Activated B cell treated with CpG ODN at 0.5 μM for 24 hours (primary cell): ENCODE measurements at regions not wholly inside any gene's neighbourhood (a gene's known extent, or its start where the extent isn't known, plus 50 kb on each side); places are given as distances from the start of the nearest gene placed in this dataset.

Experiments used
- ATAC-seq: fragments of 200-7000 bp; cut with Tn5 transposase; one replicate; pipeline ENCODE4 v1.10.0; 2021; ENCODE audit warnings: low read depth, mild to moderate bottlenecking, moderate library complexity
- CTCF ChIA-PET: fragments of 350-600 bp; sonication (Branson Sonifier 250); formaldehyde crosslinking; loops from one replicate; lab custom pipeline; 2021; ENCODE audit warnings: antibody characterized with exemption; lab: Charles Lee
- POLR2A ChIA-PET: fragments of 350-600 bp; sonication (Branson Sonifier 250); formaldehyde crosslinking; loops from one replicate; lab custom pipeline; 2021; ENCODE audit warnings: antibody characterized with exemption; lab: Charles Lee
- DNase-seq: peaks from one replicate; pipeline ENCODE4 v3.0.0; 2022
- H3K27ac Mint-ChIP-seq: one replicate; pipeline ENCODE4 v1.8.0; 2020; ENCODE audit warnings: mixed read lengths
- H3K27me3 Mint-ChIP-seq: one replicate; pipeline ENCODE4 v1.8.0; 2021; ENCODE audit warnings: mixed read lengths
- H3K36me3 Mint-ChIP-seq: one replicate; pipeline ENCODE4 v1.8.0; 2021; ENCODE audit warnings: low read depth, mixed read lengths
- H3K4me1 Mint-ChIP-seq: one replicate; pipeline ENCODE4 v1.8.0; 2021; ENCODE audit warnings: mixed read lengths
- H3K4me3 Mint-ChIP-seq: one replicate; pipeline ENCODE4 v1.8.0; 2020; ENCODE audit warnings: mild to moderate bottlenecking, mixed read lengths
- H3K9me3 Mint-ChIP-seq: one replicate; pipeline ENCODE4 v1.8.0; 2020; ENCODE audit warnings: mixed read lengths
- CTCF ChIP-seq: fragments of 200-600 bp; IDR thresholded peaks from one replicate; pipeline ENCODE4 v1.8.0; 2022; ENCODE audit warnings: antibody characterized with exemption, mild to moderate bottlenecking
- intact Hi-C: fragments of 100-400 bp; cut with micrococcal nuclease; formaldehyde crosslinking; loops from one replicate; pipeline ENCODE4 v1.15.1; 2024

- intact Hi-C loops, result loop anchor here (5.0 to 10.0 kb wide), 3 partner anchors 429 to 1629 kb away; no protein-coding TSS in a partner anchor
- ChIA-PET POLR2A (no interaction called here), CTCF (interaction anchor here (3.3 kb wide), 1 partner anchor 451 kb away, joined by 11 read pairs; no protein-coding TSS in a partner anchor)
- Mint-ChIP-seq H3K4me3 (no peak overlapping the region), H3K9me3 (no peaks in the 10 kb centered on the region), H3K4me1 (peaks cover 55% of the 10 kb centered on the region), H3K27me3 (peaks cover 74% of the 10 kb centered on the region), H3K27ac (no peak overlapping the region), H3K36me3 (no peaks in the 10 kb centered on the region)
- TF ChIP-seq CTCF, result no peak
- DNase-seq (no peak), ATAC-seq (no peak)
Observed at GRCh38 chr7:155378580-155378934, 79.4 kb upstream of the EN2 start.

GRCh38 chr7:155378959-155379871 lies 78.7 kb upstream of the EN2 start:
- H3K36me3 Mint-ChIP-seq, result no peaks in the 10 kb centered on the region
- DNase-seq, result no peak
- no peak overlapping the region for H3K27ac Mint-ChIP-seq
- no peak overlapping the region for H3K4me3 Mint-ChIP-seq
- CTCF ChIA-PET, result interaction anchor here (1.0 to 3.3 kb wide), 3 partner anchors 73 to 452 kb away, joined by 3 to 11 read pairs (median 4); no protein-coding TSS in a partner anchor
- H3K27me3 Mint-ChIP-seq, result peaks cover 77% of the 10 kb centered on the region
- intact Hi-C loops, result loop anchor here (5.0 to 10.0 kb wide), 3 partner anchors 428 to 1628 kb away; no protein-coding TSS in a partner anchor
- H3K9me3 Mint-ChIP-seq, result no peaks in the 10 kb centered on the region
- POLR2A ChIA-PET, result no interaction called here
- ATAC-seq, result no peak
- peaks cover 52% of the 10 kb centered on the region for H3K4me1 Mint-ChIP-seq
- TF ChIP-seq CTCF, result no peak

GRCh38 chr7:155380221-155380861 lies 77.6 kb upstream of the EN2 start:
- ChIA-PET POLR2A (interaction anchor here (0.7 kb wide), 1 partner anchor 329 kb away, joined by 3 read pairs; no protein-coding TSS in a partner anchor), CTCF (interaction anchor here (1.0 to 3.3 kb wide), 5 partner anchors 8 to 453 kb away, joined by 3 to 11 read pairs (median 4); no protein-coding TSS in a partner anchor)
- Mint-ChIP-seq H3K4me1 (peaks cover 41% of the 10 kb centered on the region), H3K4me3 (no peak overlapping the region), H3K36me3 (no peaks in the 10 kb centered on the region), H3K9me3 (no peaks in the 10 kb centered on the region), H3K27ac (no peak overlapping the region), H3K27me3 (peaks cover 80% of the 10 kb centered on the region)
- DNase-seq, result peak; percentile 51
- intact Hi-C loops, result loop anchor here (1.0 to 2.0 kb wide), 4 partner anchors 130 to 388 kb away; no protein-coding TSS in a partner anchor
- peak; percentile 92 for ATAC-seq
- peak; percentile 31 for TF ChIP-seq CTCF

GRCh38 chr7:155380976-155381851 lies 76.7 kb upstream of the EN2 start:
- CTCF ChIA-PET, result interaction anchor here (1.4 to 3.3 kb wide), 4 partner anchors 9 to 454 kb away, joined by 3 to 11 read pairs (median 5); no protein-coding TSS in a partner anchor
- no peaks in the 10 kb centered on the region for H3K36me3 Mint-ChIP-seq
- H3K27ac Mint-ChIP-seq, result no peak overlapping the region

More at GRCh38 chr7:155380976-155381851, 76.7 kb upstream of the EN2 start:
- intact Hi-C loops, result loop anchor here (1.0 to 2.0 kb wide), 4 partner anchors 130 to 387 kb away; no protein-coding TSS in a partner anchor
- Mint-ChIP-seq H3K27me3 (peaks cover 76% of the 10 kb centered on the region), H3K9me3 (no peaks in the 10 kb centered on the region), H3K4me3 (no peak overlapping the region), H3K4me1 (peaks cover 32% of the 10 kb centered on the region)
- no peak for ATAC-seq
- POLR2A ChIA-PET, result interaction anchor here (0.6 kb wide), 1 partner anchor 77 kb away, joined by 4 read pairs; no protein-coding TSS in a partner anchor
- no peak for TF ChIP-seq CTCF
- DNase-seq, result no peak
